NCI-H1105 treated with DMSO at 0.1 percent for 48 hours (cell line): ENCODE measurements at regions not wholly inside any gene's neighbourhood (a gene's known extent, or its start where the extent isn't known, plus 50 kb on each side); places are given as distances from the start of the nearest gene placed in this dataset.
"Not testable (repeated sequence)": the region's sequence is repeated elsewhere in the genome, so short reads cannot be mapped to it uniquely, and the experiment has no call there.

Experiments used
- DNase-seq: peaks from one replicate; lab custom pipeline; 2025; lab: John Stamatoyannopoulos, UW

- no peak for DNase-seq
Observed at GRCh38 chr12:33026791-33027190, 130.2 kb upstream of the PKP2 start.

DNA sequence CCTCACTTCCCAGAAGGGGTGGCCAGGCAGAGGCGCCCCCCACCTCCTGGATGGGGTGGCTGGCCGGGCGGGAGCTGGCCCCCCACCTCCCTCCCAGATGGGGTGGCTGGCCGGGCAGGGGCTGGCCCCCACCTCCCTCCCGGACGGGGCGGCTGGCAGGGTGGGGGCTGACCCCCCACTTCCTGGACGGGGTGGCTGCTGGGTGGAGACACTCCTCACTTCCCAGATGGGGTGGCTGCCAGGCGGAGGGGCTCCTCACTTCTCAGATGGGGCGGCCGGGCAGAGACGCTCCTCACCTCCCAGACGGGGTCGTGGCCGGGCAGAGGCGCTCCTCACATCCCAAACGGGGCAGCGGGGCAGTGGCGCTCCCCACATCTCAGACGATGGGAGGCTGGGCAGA lies 126.1 kb upstream of the PKP2 start:
- not testable (repeated sequence) for DNase-seq

- not testable (repeated sequence) for DNase-seq
Observed at GRCh38 chr12:33017029-33017428, 120.5 kb upstream of the PKP2 start.

GRCh38 chr12:33012226-33012625 lies 115.6 kb upstream of the PKP2 start:
- DNase-seq = no peak

DNA sequence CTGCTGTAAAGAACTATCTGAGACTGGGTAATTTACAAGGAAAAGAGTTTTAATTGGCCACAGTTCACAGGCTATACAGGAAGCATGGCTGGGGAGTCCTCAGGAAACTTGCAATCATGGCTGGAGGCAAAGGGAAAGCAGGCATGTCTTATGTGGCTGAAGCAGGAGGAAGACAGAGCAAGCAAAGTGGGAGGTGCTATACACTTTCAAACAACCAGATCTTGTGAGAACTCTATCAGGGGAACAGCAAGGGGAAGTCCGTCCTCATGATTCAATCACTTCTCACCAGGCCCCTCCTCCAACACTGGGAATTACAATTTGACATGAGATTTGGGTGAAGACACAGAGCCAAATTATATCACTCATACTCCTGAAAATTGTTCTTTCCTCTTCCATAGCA lies 109.5 kb upstream of the PKP2 start:
- no peak for DNase-seq

- DNase-seq = no peak
Observed at GRCh38 chr12:33000016-33000415, 103.4 kb upstream of the PKP2 start.

- DNase-seq = peak; percentile 97
Observed at GRCh38 chr12:32997471-32997870, 100.9 kb upstream of the PKP2 start.

GRCh38 chr12:32995623-32996022 lies 99.0 kb upstream of the PKP2 start:
- DNase-seq = no peak

DNA sequence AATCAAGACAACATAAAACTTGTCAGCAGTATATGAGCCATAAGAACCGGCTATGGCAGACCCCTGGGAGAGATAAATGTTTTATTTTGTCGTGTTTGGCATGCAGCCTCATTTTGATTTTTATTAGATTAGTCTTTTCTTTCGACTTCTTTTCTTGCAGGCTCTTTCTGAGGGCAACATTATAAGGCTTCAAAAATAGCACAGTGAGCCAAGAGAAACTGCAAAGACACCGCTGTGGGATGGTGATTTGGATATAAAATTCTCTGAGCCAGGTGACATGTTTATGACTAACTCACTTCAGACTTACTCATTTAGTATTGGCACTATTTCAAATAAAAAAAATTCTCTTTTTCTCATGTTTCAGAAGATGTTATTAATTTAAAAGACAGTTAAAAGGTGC lies 96.8 kb upstream of the PKP2 start:
- peak; percentile 27 for DNase-seq

GRCh38 chr12:32989705-32990104 lies 93.1 kb upstream of the PKP2 start:
- no peak for DNase-seq

DNA sequence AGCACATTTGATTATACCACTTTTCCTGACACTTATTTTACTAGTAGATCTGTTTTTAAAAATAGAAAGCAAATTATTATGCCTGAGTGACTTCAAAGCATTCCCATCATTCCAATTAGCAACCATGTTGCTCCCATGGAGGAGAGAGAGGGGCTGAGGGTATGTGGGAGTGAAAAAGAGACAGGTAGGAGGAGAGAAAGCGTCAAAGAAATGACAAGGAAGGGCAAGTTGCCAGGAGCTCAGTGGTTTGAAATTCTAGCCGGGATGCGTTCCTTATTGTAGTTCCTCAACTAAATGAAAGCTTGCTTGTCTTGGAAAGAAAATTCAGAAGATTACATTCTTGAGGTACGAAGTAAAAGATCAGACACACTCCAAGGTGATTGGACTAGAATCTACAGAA lies 92.4 kb upstream of the PKP2 start:
- no peak for DNase-seq

DNA sequence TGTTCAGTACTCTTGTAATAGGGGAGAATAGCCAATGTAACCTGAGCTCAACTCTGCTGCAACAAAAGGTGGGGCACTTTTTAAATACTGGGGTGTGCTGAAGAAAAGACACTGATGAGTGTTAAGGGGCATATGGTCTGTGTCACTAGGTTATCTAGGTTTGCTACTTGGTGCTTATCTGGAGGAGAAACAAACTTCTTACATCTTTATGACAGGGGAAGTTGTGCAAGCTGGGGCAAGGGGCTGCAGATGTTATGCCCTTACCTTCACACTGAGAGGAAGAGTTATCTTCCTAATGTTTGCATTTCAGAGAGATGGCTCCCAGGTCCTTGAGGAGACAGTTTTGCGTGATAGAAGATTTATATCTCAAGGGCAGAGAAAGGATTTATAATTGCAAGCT lies 90.9 kb upstream of the PKP2 start:
- peak; percentile 58 for DNase-seq

GRCh38 chr12:32983968-32984367 lies 87.4 kb upstream of the PKP2 start:
- DNase-seq = no peak

GRCh38 chr12:32983332-32983731 lies 86.8 kb upstream of the PKP2 start:
- DNase-seq = no peak

DNA sequence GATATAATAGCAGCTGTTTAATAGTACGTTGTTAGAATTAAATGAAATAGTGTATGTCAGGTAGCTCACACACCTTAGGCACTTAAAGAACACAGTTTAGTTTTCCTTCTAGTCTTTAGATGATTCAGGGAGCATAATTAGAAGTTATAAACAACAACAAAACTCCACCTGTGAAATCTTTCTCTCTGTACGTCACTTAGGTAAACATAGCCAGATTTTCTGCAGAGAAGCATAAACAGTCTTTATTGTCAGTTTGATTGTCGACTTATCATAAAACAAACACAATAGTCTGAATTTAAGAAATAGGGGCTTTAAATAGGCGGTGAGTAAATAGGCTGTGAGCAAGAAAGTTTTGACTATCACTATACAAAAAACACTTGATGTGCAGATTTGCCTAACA lies 84.6 kb upstream of the PKP2 start:
- no peak for DNase-seq

- DNase-seq = no peak
Observed at GRCh38 chr12:32975122-32975521, 78.5 kb upstream of the PKP2 start.

DNA sequence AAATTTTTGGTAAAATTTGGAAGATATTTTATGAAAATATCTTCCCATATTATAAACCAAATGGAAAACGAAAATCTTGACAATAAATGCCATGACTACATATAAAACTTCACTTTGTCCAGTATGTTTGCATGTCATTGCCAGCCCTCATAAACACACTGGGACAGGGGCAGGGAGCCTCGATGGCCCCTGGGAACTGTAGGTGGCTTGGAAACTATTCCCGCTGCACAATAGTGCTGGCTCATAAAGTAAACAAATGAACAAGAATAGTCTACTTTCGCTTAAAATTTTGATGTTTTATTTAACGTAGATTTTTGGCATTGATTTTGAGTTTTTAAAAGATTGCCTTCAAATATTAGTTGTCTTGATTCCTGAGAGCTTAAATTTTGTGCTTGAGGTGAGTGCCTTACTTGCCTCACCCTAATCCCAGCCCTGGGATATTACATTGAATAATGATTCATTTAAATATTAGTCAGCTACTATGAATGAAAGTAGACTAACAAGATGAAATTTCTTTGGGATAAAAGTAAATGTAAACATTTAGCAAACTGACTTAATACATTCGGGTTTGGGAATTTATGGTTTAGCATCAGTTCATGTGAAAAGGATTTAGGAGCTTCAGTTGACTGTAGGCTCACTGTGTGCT lies 74.0 kb upstream of the PKP2 start:
- no peak for DNase-seq

- DNase-seq = peak; percentile 82
Observed at GRCh38 chr12:32964981-32965585, 68.5 kb upstream of the PKP2 start.

DNA sequence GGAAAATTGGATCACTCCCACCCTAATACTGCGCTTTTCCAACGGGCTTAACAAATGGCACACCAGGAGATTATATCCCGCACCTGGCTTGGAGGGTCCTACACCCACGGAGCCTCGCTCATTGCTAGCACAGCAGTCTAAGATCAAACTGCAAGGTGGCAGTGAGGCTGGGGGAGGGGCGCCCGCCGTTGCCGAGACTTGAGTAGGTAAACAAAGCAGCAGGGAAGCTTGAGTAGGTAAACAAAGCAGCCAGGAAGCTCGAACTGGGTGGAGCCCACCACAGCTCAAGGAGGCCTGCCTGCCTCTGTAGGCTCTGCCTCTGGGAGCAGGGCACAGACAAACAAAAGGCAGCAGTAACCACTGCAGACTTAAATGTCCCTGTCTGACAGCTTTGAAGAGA lies 59.8 kb upstream of the PKP2 start:
- not testable (repeated sequence) for DNase-seq

- no peak for DNase-seq
Observed at GRCh38 chr12:32952681-32953080, 56.1 kb upstream of the PKP2 start.

DNA sequence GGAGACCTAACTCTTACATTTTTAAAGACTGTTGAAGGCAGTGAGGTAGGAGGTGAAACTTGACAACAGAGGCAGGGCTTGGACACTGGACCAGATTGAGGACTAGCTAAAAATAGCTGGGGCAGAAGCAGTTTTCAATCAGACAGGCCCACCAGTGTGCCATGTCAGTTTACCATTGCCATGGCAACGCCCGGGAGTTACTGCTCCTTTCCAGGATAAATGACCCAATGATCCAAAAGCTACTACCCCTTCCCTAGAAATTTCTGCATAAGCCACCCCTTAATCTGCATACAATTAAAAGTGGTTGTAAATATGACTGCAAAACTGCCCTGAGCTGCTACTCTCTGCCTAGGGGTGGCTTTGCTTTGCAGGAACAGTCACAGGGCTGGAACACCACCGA lies 53.2 kb upstream of the PKP2 start:
- no peak for DNase-seq

DNA sequence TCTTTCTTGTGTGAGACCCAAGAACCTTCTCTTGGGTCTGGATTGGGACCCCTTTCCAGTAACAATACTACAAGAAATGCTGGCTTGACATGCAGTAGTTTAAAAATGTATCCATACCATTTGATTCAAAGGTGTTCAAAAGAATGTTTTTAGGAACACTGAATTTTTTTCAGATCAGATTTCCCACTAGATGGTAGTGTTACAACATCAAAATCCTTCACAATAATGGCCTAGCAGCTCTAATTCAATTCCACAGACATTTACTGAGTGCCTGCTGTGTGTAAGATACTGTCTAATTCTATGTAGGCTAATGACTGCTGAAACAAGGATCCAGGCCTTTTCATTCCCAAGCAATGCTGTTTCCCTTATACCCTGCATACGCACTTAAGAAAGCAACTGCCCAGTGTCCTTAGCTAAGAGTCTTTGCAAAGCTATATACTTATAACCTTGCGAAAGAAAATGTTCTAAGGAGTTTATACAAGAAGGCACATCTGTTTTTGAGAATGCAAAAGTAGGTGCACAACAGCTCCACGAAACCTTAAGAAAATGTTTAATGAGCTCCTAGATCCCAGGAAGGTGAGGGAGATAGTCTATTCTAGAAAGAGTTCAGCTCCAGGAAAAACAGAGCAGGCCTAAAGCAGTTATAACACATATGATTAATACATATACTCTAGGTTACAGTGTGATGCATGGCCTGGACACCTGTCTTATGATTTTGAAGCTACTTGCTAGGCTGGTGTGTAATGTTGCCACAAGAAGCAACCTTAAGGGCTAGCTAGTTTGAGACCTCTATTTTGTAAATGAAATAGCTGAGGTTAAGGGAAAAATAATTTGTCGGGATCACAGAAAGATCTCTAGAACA lies 50.9 kb upstream of the PKP2 start:
- DNase-seq = peak; percentile 78

DNA sequence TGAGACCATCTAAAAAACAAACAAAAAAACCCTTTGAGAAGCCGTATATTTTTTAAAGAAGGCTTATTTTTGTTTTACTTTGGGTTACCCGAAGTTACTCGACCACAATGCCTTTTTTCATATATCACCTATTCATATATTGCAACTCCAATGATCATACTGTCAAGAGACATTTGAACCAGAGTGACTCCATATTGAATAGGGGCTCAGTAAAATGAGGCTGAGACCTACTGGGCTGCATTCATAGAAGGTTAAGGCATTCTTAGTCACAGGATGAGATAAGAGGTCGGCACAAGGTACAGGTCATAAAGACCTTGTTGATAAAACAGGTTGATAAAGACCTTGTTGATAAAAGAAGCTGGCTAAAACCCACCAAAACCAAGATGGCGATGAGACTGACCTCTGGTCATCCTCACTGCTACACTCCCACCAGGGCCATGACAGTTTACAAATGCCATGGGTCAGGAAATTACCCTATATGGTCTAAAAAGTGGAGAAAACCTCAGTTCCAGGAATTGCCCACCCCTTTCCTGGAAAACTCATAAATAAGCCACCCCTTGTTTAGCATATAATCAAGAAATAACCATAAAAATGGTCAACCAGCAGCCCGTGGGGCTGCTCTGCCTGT lies 50.0 kb upstream of the PKP2 start:
- DNase-seq = no peak
